WERI-Rb-1 (cell line): ENCODE measurements at regions not wholly inside any gene's neighbourhood (a gene's known extent, or its start where the extent isn't known, plus 50 kb on each side); places are given as distances from the start of the nearest gene placed in this dataset.

ENCODE experiments used
- DNase-seq: peaks from one replicate; pipeline ENCODE4 v3.0.0-alpha.2; 2020
- H3K27ac ChIP-seq: fragments of 250-450 bp; sonication (Bioruptor Pico); 2 replicates; pipeline ENCODE4 v1.5.1; 2020; ENCODE audit warnings: mild to moderate bottlenecking, moderate library complexity
- H3K27me3 ChIP-seq: fragments of 250-450 bp; sonication (Bioruptor Pico); 2 replicates; pipeline ENCODE4 v1.5.1; 2021; ENCODE audit warnings: mild to moderate bottlenecking, low read depth, moderate library complexity; ENCODE audit not compliant: insufficient read depth, severe bottlenecking
- H3K36me3 ChIP-seq: fragments of 250-450 bp; sonication (Bioruptor Pico); 2 replicates; pipeline ENCODE4 v1.5.1; 2020; ENCODE audit warnings: mild to moderate bottlenecking, moderate library complexity
- H3K4me3 ChIP-seq: 2 replicates; pipeline ENCODE4 v1.5.1; 2011; ENCODE audit warnings: low read depth, mild to moderate bottlenecking, control low read depth, low read length
- H3K9me3 ChIP-seq: fragments of 250-450 bp; sonication (Bioruptor Pico); 2 replicates; pipeline ENCODE4 v1.5.1; 2021; ENCODE audit warnings: mild to moderate bottlenecking, moderate library complexity; ENCODE audit not compliant: severe bottlenecking
- TF ChIP-seq, protein P1 (sequence below): IDR thresholded peaks from 2 replicates; pipeline ENCODE4 v1.5.1; 2011; ENCODE audit warnings: low read depth, mild to moderate bottlenecking, control low read depth, inconsistent platforms, low read length

DNA sequence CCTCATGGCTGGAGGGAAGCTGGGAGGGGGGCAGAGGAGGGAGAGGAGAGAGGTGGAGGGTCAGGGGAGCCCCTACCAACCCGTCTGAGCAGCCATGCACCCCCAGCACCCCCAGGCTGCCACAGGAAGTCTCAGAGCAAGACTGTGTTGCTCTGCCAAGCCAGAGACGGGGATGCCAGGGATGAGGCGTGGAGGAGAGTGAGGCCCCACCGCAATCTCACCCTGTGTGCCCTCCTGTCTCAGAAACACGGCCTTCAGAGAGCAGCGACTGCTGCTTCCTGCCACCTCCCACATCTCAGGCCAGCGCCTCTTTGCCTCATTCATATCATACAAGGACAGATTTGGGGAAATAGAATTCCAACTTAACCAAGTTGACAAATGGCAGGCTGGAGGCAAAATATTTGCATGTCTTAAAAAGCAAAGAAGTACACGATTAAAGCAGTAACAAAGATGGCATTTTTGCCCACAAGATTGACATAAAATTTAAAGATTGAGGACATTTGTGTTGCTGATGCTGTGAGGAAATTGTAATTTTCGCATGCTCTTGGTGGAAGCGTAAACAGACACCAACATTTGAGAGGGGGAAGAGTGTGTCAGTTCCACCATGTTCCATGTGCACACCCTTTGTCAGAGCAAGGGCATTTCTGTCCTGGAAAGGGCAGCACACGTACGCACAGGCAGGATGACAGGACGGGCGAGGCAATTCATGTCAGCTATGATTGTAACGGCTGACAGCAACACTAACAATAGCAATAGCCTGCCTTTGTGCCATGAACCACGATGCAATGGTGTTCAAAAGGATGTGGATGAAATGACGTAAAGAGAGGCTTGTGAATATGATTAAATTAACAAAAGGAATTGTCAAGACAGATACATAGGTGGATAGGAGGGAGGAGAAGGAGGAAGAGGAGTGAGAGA is 59.0 kb upstream of the BACE2 start:
- Histone ChIP-seq H3K36me3 (no peaks in the 10 kb centered on the region), H3K9me3 (no peaks in the 10 kb centered on the region), H3K27ac (no peak overlapping the region), H3K27me3 (no peaks in the 10 kb centered on the region), H3K4me3 (no peak overlapping the region)
- TF ChIP-seq, protein P1, sequence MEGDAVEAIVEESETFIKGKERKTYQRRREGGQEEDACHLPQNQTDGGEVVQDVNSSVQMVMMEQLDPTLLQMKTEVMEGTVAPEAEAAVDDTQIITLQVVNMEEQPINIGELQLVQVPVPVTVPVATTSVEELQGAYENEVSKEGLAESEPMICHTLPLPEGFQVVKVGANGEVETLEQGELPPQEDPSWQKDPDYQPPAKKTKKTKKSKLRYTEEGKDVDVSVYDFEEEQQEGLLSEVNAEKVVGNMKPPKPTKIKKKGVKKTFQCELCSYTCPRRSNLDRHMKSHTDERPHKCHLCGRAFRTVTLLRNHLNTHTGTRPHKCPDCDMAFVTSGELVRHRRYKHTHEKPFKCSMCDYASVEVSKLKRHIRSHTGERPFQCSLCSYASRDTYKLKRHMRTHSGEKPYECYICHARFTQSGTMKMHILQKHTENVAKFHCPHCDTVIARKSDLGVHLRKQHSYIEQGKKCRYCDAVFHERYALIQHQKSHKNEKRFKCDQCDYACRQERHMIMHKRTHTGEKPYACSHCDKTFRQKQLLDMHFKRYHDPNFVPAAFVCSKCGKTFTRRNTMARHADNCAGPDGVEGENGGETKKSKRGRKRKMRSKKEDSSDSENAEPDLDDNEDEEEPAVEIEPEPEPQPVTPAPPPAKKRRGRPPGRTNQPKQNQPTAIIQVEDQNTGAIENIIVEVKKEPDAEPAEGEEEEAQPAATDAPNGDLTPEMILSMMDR, result no peak
- no peak for DNase-seq

DNA sequence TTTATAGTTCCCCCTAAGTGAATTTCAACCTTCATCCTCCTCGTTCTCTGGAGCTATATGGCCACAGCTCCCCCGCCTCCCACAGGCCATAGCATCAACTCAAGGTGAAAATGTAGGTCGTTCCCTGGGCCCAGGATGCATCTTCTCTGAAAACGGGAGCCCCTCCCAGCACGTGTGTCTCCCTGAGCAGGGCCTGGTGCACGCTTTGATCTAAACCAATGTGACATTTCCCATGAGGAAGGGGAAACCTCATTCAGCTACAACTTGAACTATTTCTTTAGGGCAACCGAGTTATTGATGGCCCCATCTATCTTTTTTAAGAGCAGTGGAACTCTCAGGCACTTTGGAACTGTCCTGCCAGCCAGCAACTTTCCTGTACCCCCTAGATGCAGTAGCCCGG is 57.8 kb upstream of the BACE2 start:
- Histone ChIP-seq H3K4me3 (no peak overlapping the region), H3K27ac (no peak overlapping the region), H3K9me3 (no peaks in the 10 kb centered on the region), H3K27me3 (no peaks in the 10 kb centered on the region), H3K36me3 (no peaks in the 10 kb centered on the region)
- TF ChIP-seq, protein P1, result no peak
- DNase-seq, result no peak

DNA sequence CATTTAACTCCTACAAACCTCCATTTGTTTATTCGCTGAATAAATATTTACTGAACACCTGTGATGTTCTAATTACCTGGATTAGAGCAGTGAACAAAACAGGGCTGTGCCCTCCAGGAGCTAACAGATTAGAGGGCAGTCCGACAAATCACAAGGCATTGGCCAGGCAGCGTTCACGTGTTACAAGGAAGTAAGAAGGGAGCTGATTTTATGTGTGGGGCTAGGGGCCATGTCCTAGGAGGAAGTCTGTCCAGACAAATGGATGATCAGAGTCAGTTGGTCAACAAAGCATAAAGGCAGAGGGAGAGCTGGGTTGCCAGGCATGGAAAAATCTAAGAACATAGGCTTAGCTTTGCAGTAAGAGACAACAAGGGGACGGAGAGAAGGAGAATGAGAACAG is 57.3 kb upstream of the BACE2 start:
- Histone ChIP-seq H3K27ac (no peak overlapping the region), H3K4me3 (no peak overlapping the region), H3K36me3 (no peaks in the 10 kb centered on the region), H3K27me3 (no peaks in the 10 kb centered on the region), H3K9me3 (no peaks in the 10 kb centered on the region)
- no peak for DNase-seq
- TF ChIP-seq, protein P1, result no peak

DNA sequence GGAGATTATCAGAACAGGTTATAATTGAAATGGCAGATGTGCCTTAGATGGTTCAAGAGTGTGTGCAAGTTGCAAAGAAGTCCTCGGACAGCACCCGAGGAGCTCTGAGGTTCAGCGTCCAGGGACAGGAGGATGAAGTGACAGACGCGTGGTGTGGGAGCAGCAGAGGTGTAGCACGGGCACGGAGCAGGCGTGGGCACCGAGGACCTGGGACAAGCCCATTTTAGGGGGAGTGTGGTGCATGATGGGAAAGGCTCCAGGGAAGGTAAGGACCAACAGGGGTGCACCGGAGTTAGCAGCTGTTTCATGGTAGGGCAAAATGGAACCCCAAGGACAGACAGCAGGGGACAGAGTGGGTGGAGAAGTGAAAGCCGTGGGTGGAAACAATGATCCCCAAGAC is 56.3 kb upstream of the BACE2 start:
- TF ChIP-seq, protein P1, result no peak
- no peaks in the 10 kb centered on the region for H3K27me3 ChIP-seq
- H3K27ac ChIP-seq, result no peak overlapping the region
- no peak overlapping the region for H3K4me3 ChIP-seq
- no peaks in the 10 kb centered on the region for H3K36me3 ChIP-seq
- H3K9me3 ChIP-seq, result no peaks in the 10 kb centered on the region
- no peak for DNase-seq

DNA sequence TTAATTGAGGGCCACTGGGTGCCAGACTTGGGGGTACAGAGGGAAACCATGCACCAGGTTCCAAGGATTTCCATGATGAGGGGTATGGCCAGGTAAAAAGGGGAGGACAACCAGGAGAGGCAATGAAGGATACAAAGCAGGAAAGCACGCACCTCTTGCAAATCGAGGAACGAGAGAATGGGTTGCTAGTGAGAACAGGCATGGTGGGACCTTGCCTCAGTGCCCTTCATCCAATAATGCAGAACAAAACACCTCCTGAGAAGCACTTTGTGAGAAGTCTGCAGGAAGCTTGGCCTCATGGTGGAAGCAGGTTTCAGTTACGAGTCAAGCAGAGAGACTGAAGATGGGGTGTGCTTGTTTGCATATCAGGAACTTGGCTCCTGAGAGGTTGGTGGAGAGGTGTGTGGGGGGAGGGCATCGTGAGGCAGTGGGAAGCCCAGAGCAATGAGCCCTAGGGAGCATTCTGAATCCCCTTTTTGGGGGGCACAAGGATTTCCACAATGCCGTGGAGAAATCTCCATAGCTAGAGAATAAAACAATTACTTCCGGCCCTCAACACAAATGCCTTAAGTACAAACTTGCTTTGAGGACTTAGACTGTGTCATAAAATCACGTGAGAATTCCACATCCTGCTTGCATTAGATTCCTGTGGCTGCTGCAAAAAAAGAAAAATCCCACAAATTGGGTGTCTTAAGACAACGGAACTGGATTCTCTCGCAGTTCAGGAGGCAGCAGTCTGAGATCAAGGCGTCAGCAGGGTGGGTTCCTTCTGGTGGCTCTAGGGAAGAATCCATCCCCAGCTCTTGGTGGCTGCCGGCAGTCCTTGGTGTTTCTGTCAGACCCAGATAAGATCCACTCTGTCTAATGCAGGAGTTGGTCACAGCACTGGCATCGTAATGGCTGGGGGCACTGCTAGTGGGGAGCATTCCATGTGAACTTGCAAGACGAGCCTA is 54.9 kb upstream of the BACE2 start:
- no peak for DNase-seq
- H3K4me3 ChIP-seq, result no peak overlapping the region

More for the DNA sequence above, 54.9 kb upstream of the BACE2 start:
- Histone ChIP-seq H3K9me3 (no peaks in the 10 kb centered on the region), H3K36me3 (no peaks in the 10 kb centered on the region), H3K27ac (no peak overlapping the region), H3K27me3 (no peaks in the 10 kb centered on the region)
- TF ChIP-seq, protein P1, result no peak
